ENCODE measurements at regions not wholly inside any gene's neighbourhood (a gene's known extent, or its start where the extent isn't known, plus 50 kb on each side); places are given as distances from the start of the nearest gene placed in this dataset.
A peak's percentile ranks its signal among the peaks of the same experiment; 100 is the strongest.
"Not testable (repeated sequence)": the region's sequence is repeated elsewhere in the genome, so short reads cannot be mapped to it uniquely, and the experiment has no call there.

GRCh38 chr9:75382126-75382525, 293.8 kb downstream of the OSTF1 start:
- Histone ChIP-seq H3K27me3 (ENCODE audit: insufficient read depth, low read length) (no peaks in the 10 kb centered on the region), H4K8ac (replicated peaks; ENCODE audit: insufficient read length, low read depth, low read length) (no peak overlapping the region), H3K23me2 (ENCODE audit: insufficient read length, low read depth, low read length, poor library complexity, severe bottlenecking) (no peaks in the 10 kb centered on the region), H3K79me2 (ENCODE audit: insufficient read depth, low read length) (no peaks in the 10 kb centered on the region), H3T11ph (ENCODE audit: low read length) (no peak overlapping the region), H3K79me1 (ENCODE audit: insufficient read depth, low read depth, low read length, poor library complexity, severe bottlenecking) (no peaks in the 10 kb centered on the region), H3K23ac (ENCODE audit: insufficient read length, low read depth, low read length) (no peak overlapping the region), H3K4me1 (ENCODE audit: insufficient read depth, low read length) (no peaks in the 10 kb centered on the region), H3K4me2 (ENCODE audit: insufficient read depth, insufficient read length, low read length) (no peak overlapping the region), H2BK120ac (ENCODE audit: low read depth, low read length, poor library complexity, severe bottlenecking) (no peak overlapping the region), H2AFZ (ENCODE audit: low read length) (no peak overlapping the region), H2BK5ac (ENCODE audit: insufficient read length, low read length) (no peak overlapping the region), H3K9ac (ENCODE audit: extremely low read depth, insufficient read length, low read length) (no peak overlapping the region), H2BK12ac (ENCODE audit: insufficient read length, low read depth, low read length) (no peak overlapping the region), H2AK5ac (ENCODE audit: insufficient read length, low read length) (no peak overlapping the region), H3K56ac (ENCODE audit: insufficient read length, low read depth, low read length) (no peak overlapping the region), H4K20me1 (ENCODE audit: control insufficient read depth, insufficient read depth, insufficient read length) (no peaks in the 10 kb centered on the region), H3K4ac (ENCODE audit: low read depth, low read length) (no peak overlapping the region), H3K18ac (ENCODE audit: insufficient read length, low read depth, low read length) (no peak overlapping the region), H3K14ac (ENCODE audit: insufficient read depth, low read length) (no peak overlapping the region), H2BK15ac (ENCODE audit: low read depth, low read length) (no peak overlapping the region), H3K9me3 (ENCODE audit: control insufficient read depth, low read depth, low read length) (peaks cover 27% of the 10 kb centered on the region), H4K91ac (ENCODE audit: insufficient read length, low read depth, low read length) (no peak overlapping the region), H4K5ac (ENCODE audit: insufficient read length, low read depth, low read length) (no peak overlapping the region), H2BK20ac (ENCODE audit: low read depth, low read length, poor library complexity, severe bottlenecking) (no peak overlapping the region), H3K27ac (ENCODE audit: insufficient read length, low read depth, low read length) (no peak overlapping the region)
- no CpG with 5 or more reads among the region's 2 CpGs for WGBS (ENCODE audit: extremely low coverage, insufficient read length, low lambda C conversion rate)
- DNase-seq: no peak
- Mint-ChIP-seq H3K9me3 (peaks cover 47 to 49% of the 10 kb centered on the region in 2 experiments), H3K36me3 (ENCODE audit: insufficient read depth in 1 of 3, low read depth in 3 of 3) (peaks cover 28 to 43% (median 32%) of the 10 kb centered on the region in 3 experiments), H3K4me1 (0 out of 4 replicates have a peak, but pooled peaks cover 0 to 2% of the 10 kb centered on the region in 2 experiments), H3K27me3 (ENCODE audit: low read depth) (no peaks in the 10 kb centered on the region), H3K4me3 (no peak overlapping the region), H3K27ac (peak overlapping the region in 1 of 3 experiments; percentile 92; a peak in 2 of 7 replicates)
- no peak for TF ChIP-seq CTCF (conservative IDR thresholded peaks at IDR 0.05)

GRCh38 chr9:75383420-75384034, 295.2 kb downstream of the OSTF1 start:
- Histone ChIP-seq H3K9me3 (ENCODE audit: control insufficient read depth, low read depth, low read length) (peaks cover 27% of the 10 kb centered on the region), H3K18ac (ENCODE audit: insufficient read length, low read depth, low read length) (peak overlapping the region; percentile 21), H3K27ac (ENCODE audit: insufficient read length, low read depth, low read length) (peak overlapping the region; percentile 94)
- peak overlapping the region in 2 of 3 experiments; percentile 97 to 99; a peak in 5 of 7 replicates for H3K27ac Mint-ChIP-seq
- not testable (repeated sequence) for H3K4me1 Mint-ChIP-seq; H2AK5ac ChIP-seq (ENCODE audit: insufficient read length, low read length); H2BK5ac ChIP-seq (ENCODE audit: insufficient read length, low read length); H3K9ac ChIP-seq (ENCODE audit: extremely low read depth, insufficient read length, low read length); H2AFZ ChIP-seq (ENCODE audit: low read length); H2BK20ac ChIP-seq (ENCODE audit: low read depth, low read length, poor library complexity, severe bottlenecking); H3K79me1 ChIP-seq (ENCODE audit: insufficient read depth, low read depth, low read length, poor library complexity, severe bottlenecking); H4K5ac ChIP-seq (ENCODE audit: insufficient read length, low read depth, low read length); H4K8ac ChIP-seq (replicated peaks; ENCODE audit: insufficient read length, low read depth, low read length); H3K23me2 ChIP-seq (ENCODE audit: insufficient read length, low read depth, low read length, poor library complexity, severe bottlenecking); H4K91ac ChIP-seq (ENCODE audit: insufficient read length, low read depth, low read length); H3K79me2 ChIP-seq (ENCODE audit: insufficient read depth, low read length); H3K4me1 ChIP-seq (ENCODE audit: insufficient read depth, low read length); H4K20me1 ChIP-seq (ENCODE audit: control insufficient read depth, insufficient read depth, insufficient read length); H3K4me2 ChIP-seq (ENCODE audit: insufficient read depth, insufficient read length, low read length); H3K56ac ChIP-seq (ENCODE audit: insufficient read length, low read depth, low read length); H3K4ac ChIP-seq (ENCODE audit: low read depth, low read length); H3K4me3 Mint-ChIP-seq; DNase-seq; H3K23ac ChIP-seq (ENCODE audit: insufficient read length, low read depth, low read length); H3K27me3 Mint-ChIP-seq (ENCODE audit: low read depth); H2BK15ac ChIP-seq (ENCODE audit: low read depth, low read length); H2BK120ac ChIP-seq (ENCODE audit: low read depth, low read length, poor library complexity, severe bottlenecking); H2BK12ac ChIP-seq (ENCODE audit: insufficient read length, low read depth, low read length); H3K27me3 ChIP-seq (ENCODE audit: insufficient read depth, low read length); H3K14ac ChIP-seq (ENCODE audit: insufficient read depth, low read length); H3T11ph ChIP-seq (ENCODE audit: low read length)
- no CpG with 5 or more reads among the region's 1 CpG for WGBS (ENCODE audit: extremely low coverage, insufficient read length, low lambda C conversion rate)
- H3K36me3 Mint-ChIP-seq (ENCODE audit: insufficient read depth in 1 of 3, low read depth in 3 of 3): peaks cover 28 to 43% (median 32%) of the 10 kb centered on the region in 3 experiments
- H3K9me3 Mint-ChIP-seq: peaks cover 47 to 50% of the 10 kb centered on the region in 2 experiments

Measured in H9 (cell line).